GM13976 (cell line): ENCODE measurements at regions not wholly inside any gene's neighbourhood (a gene's known extent, or its start where the extent isn't known, plus 50 kb on each side); places are given as distances from the start of the nearest gene placed in this dataset.

Source experiments
- DNase-seq: peaks from one replicate; pipeline ENCODE4 v3.0.0; 2012; ENCODE audit warnings: low spot score
- in situ Hi-C: fragments of 300-500 bp; cut with MboI; formaldehyde crosslinking; loops from one replicate; pipeline ENCODE4 v1.12.0; 2022; ENCODE audit warnings: low sequenced_read_pairs, mixed read lengths, inconsistent platforms; ENCODE audit not compliant: unreplicated experiment
- TF ChIP-seq, protein P1 (sequence below): IDR thresholded peaks from 2 replicates; pipeline ENCODE4 v1.5.1; 2012; ENCODE audit warnings: borderline replicate concordance, mild to moderate bottlenecking; ENCODE audit not compliant: insufficient read depth; ENCODE audit errors: extremely low read depth, missing control alignments, control extremely low read depth

GRCh38 chr2:6792883-6793282 is 72.8 kb downstream of the CMPK2 start:
- no peak for DNase-seq
- in situ Hi-C loops: no loop called here
- TF ChIP-seq, protein P1, sequence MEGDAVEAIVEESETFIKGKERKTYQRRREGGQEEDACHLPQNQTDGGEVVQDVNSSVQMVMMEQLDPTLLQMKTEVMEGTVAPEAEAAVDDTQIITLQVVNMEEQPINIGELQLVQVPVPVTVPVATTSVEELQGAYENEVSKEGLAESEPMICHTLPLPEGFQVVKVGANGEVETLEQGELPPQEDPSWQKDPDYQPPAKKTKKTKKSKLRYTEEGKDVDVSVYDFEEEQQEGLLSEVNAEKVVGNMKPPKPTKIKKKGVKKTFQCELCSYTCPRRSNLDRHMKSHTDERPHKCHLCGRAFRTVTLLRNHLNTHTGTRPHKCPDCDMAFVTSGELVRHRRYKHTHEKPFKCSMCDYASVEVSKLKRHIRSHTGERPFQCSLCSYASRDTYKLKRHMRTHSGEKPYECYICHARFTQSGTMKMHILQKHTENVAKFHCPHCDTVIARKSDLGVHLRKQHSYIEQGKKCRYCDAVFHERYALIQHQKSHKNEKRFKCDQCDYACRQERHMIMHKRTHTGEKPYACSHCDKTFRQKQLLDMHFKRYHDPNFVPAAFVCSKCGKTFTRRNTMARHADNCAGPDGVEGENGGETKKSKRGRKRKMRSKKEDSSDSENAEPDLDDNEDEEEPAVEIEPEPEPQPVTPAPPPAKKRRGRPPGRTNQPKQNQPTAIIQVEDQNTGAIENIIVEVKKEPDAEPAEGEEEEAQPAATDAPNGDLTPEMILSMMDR: no peak

- in situ Hi-C loops: no loop called here
- DNase-seq: no peak
- TF ChIP-seq, protein P1: no peak
These were observed 72.3 kb downstream of the CMPK2 start for GRCh38 chr2:6793371-6793770.

GRCh38 chr2:6793913-6794312 is 71.8 kb downstream of the CMPK2 start:
- in situ Hi-C loops: no loop called here
- DNase-seq: no peak
- TF ChIP-seq, protein P1: no peak

DNA sequence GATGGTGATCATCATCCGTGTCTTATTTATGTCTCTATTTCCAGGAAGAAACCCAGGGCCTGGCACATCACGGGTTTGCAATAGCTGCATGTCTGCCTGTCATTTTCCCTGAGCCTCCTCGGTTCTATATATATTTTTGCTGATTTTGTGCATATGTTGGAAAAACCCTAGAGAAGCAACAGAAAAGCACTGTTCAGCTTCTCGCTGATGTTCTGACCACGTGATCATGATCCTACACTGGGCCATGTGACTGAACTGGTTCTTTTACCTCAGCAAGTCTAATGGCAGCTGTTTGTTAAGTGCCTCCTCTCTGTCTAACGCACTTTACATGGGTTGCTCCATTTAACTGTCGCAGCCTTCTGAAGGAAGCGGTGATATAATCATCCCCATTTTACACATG is 71.3 kb downstream of the CMPK2 start:
- in situ Hi-C loops: no loop called here
- TF ChIP-seq, protein P1: no peak
- DNase-seq: no peak
